DMS153 treated with DMSO at 0.1 percent for 48 hours (cell line): ENCODE measurements at regions not wholly inside any gene's neighbourhood (a gene's known extent, or its start where the extent isn't known, plus 50 kb on each side); places are given as distances from the start of the nearest gene placed in this dataset.

Experiments
- DNase-seq: peaks from one replicate; lab custom pipeline; 2025; ENCODE audit not compliant: unreplicated experiment; lab: John Stamatoyannopoulos, UW

DNA sequence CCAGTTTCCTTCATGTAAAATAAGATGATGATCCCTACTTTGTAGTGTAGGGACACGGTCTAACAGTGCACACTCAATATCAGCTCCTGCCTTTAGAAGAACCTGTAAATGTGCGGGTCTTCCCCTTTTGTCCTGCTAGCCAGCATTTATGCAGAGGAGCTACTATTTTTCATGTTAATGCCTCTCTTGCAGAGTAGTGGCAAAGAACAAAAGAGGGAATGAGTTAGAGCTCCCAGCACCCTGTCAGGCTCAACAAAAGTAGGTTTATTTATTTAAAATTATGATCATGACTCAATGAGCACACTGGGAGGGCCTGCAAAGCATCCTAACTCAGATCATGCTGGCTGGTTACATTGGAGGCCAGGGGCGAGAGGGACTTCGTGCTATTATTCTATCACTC lies 414.5 kb upstream of the COBL start:
- no peak for DNase-seq

DNA sequence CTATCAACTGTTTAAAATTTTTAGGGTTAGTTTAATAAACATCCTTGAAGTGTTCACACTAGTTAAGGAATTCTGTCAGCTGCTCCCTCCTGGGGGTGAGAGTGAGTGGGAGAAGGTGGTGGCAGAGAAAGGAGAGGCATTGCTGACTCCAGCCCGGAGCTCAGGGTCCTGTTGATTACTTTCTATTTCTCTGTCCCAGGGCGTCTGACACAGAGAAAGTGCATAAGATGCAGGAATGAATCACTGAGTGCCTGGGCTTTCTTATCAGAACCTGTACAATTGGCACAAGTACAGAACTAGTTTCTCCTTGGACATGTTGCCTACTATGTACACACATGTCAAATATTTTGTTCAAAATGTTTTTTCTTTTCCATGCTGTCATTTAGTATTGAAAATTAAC lies 410.8 kb upstream of the COBL start:
- DNase-seq: no peak

DNA sequence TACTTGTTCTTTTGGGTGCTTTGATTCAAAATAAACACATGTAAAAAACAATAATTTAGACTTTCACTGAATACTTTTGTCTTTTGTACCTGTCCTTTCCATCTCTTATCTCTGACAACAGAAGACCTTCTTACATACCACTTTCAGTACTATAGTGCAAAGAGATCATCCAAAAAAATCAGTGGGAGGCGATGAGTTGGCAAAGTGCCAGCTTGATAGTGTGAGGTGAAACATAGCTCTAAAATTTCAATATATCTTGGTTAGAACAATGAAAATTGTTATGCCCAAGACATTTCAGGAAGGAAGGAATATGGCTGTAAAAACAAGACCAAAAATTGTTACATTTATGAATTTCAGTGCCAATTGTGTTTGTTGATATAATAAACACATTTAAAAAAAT lies 390.2 kb upstream of the COBL start:
- DNase-seq: no peak

DNA sequence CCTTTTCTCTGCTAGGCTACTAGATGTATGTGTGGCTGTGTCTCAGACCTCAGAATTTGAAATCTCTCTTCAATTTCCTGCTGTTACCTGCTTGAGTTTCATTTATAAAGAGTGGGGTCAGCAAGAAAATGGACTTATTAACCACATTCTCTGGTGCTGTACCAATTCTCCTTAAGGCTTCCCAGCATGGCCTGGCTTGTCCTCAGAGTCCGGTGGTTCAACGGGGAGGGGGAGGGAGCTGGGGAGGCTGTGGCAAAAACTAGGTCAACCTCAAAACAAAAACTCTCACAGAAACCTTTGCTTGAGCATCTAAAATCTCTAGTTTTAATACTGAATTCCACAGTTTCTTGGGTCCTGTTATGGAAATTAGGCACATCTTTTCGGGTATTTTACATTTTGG lies 389.1 kb upstream of the COBL start:
- DNase-seq: no peak

DNA sequence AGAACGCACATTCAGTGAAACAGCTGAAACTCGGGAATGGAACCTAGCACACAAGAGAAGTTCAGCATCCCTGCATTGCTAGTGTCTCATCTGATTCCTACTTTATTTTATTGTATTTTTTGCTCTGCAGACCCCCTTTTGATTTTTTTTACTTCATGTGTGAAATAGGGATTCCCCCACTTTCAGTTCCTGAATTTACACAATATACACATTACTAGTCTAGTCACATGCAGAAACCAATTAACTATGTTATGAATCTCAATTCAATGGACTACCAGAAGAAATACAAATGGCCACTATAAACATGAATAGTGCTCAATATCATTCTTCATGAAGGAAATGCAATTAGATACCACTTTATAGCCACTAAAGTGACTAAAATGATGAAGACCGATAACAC lies 386.1 kb upstream of the COBL start:
- DNase-seq: no peak

DNA sequence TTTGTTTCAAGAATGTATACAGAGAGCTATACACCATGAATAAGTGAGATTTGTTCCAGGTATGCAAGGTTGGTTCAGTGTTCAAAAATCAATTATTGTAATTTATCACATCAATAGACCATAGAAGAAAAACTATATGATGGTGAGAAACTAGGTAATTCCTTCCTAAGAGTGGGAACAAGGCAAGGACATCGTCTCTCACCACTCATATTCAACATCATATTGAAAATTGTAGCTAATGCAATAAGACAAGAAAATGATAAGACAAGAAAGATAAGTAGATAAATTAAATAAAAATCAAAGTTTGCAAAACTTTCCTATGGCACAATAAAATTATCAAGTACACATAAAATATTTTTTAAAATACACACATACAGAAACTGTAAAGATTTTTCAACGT lies 385.3 kb upstream of the COBL start:
- DNase-seq: no peak

DNA sequence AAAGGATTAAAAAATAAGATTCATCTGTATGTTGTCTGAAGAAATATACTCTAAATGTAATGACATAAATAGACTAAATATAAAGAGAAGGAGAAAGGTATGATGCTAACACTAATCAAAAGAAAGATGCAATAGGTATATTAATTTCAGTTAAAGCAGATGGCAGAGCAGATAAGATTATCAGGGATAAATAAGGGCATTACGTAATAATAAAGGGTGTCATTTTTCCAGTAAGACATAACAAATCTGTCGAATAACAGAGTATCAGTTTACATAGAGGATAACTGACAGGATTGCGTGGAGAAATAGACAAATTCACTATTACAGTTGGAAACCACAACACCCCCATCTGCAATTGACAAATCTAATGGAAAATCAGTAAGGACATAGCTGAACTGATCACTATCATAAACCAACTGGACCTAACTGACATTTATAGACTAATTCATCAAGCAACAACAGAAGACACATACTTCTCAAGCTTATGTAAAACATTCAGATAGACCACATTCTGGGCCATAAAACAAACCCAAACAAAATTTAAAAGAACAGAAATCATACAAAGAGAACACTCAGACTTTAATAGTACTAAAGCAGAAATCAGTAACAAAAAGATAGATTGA lies 384.1 kb upstream of the COBL start:
- DNase-seq: no peak

DNA sequence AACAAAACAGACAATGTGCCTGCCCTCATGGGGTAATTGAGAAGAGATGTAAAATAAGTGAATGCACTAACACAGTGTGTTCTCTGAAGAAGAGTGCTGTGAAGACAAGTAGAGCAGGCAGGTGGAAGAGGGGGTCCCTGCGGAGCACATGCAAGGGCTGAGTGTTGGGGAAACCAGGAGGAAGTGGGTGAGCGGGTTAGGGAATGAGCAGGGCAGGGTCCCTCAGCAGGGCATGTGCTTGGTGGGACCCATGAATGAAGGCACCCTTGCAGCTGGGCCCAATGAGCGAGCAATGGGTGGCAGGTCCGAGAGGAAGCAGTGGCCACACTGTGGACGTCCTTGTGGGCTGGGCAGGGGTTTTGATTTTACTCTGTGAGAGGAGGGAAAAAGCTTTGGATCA lies 376.6 kb upstream of the COBL start:
- no peak for DNase-seq

DNA sequence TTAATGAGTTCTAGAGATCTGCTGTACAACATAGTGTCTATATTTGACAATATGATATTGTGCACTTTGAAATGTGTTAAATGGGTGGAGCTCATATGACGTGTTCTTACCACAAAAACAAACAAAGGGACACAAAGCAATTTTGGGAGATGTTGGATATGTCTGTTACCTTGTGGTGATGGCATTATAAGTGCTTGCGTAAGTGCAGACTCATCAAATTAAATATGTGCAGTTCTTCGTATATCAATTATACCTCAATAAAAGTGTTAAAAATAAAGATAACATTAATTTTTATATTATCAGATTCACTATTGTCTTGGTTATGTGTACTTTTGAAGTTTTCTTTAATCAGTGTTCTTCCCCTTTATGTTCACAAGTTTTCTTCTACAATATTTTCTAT lies 372.9 kb upstream of the COBL start:
- DNase-seq: no peak

DNA sequence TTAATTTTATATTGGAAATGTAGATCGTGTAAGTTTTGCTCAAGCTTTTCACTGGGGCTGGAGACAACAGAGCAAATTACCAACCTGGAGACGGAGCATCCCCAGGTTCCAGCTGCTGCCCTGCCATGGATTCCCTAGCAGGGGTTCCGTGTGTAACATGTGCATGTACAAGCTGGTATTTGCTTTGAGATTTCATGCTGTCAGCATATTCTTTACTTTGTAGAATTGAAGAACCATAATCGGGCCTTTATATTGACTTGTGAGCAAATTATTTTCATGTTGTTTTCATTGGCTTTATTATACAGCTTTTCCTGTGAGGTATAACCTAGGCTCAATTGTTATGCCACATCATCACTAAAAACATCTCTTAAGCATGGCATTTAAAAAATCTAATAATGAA lies 369.2 kb upstream of the COBL start:
- no peak for DNase-seq

DNA sequence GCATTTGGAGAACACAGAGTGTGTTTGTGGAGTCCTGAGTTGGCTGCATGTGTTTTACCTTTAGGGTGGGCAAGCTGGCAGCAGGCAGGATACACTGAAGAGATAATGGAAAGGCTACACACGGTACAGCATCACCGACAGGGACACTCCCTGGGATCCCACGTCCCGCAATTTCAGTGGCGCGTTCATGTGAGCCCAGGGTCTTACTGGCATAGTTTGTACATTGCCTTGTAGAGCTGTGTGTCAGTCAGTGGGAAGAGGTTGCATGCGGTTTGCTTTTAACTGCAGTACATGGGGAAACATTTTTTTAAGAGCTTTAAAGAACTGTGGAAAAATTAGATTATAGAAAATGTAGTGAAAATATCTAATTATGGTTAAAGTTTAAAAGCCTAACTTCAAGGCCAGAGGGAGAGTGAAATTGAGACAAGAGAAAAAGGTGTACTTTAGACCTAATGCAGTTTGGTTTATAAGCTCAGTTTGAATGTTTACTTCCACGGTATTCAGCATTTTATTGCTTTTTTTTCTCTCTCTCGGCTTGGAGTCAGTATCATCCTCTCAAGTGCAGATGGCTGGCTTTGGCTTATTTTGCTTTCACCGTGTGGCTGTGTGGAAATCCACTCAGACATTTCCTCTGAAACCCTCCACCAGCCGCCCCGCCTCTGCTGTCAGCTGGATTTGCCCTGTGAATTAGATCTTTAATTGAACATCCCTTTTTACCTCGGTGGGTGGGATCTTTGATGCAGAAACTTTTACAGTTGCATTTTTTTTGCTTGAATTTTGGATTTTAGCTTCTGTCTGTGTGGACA lies 364.2 kb upstream of the COBL start:
- DNase-seq: no peak

DNA sequence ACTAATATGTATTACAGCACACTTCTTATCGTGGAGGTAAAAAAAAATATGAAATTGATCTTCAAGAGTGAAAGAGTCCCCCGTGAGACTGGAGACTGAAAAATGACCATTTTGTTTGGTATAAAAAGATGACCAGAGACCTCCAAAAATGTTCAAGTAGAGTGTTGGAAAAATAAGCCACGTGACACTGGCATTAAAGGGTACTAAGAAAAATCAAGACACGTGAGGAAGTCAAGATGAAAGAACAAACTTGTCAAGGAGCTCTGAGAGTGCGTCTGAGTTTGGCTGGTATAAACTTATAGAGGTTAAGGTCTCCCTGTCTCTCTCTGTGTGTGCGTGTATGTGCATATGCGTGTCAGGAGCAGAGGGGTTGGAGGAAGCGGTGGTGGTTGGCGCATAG lies 362.7 kb upstream of the COBL start:
- DNase-seq: no peak

DNA sequence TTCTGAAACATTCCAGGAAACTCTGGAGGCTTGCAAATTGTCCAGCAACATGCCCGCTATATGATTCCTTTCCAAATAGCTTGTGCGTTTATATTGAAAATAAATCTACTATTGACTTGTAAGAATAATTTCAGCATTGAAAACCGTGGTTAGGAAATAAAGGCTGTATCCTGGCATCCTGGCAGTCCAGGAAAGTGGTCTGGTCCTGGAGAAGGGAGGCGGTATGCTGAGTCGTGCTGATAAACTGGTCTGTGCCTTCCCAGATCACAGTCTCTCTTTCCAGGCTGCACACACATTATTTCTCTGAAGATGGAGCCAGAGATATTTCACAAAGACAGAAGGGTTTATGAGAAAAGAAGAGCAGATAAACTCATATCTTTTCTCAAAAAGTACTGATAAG lies 350.1 kb upstream of the COBL start:
- no peak for DNase-seq

DNA sequence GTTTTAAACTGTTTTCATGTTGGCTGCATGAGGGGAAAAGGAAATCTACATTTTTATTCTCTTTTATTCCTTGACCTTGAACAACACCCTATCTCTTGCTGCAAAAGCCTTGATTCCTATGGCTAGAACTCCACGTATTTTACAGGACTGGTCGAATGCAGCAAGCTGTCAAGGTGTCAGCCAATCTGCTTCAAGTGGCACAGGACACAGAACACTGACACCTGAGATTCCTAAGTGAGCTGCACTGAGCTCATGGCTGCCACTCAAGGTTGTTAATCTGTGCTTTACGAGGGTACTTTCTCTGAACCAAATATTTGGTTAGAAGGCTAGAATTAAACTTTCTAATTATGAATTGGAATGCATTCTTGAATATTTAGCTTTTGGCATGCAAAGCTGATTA lies 349.7 kb upstream of the COBL start:
- DNase-seq: no peak

DNA sequence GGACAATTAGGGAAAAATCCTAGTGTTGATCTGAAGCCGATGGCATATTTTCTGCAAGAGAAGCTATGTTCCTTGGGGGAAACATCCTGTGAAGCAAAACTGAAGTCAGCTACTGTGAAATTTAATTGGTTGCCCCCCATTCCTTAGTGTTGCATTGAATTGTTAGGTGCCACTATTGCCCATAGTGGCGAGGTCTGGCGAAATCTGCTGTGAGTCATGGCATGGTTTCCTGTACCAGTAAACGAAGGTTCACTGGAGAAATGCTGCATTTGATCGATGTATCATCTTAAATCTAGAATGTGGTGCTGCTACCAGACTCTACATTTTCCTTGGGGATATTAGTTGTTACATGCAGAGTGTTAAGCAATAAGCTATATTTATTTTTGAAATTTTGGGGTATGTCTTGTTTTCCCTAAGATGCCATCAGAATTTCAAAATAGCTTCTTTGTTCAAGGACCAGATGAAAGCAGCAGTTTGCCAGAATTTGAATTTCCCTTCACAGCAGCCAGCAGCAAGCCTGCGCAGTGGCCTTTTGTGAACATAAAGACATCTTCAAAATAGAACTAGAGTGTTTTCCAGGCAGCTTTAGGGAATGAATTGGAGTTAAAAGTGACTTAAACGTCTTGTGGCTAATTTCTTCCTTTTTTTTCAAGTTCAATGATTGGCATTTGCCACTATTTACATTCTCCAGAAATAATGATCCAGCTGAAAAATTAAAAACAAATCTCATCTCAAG lies 348.6 kb upstream of the COBL start:
- DNase-seq: no peak

DNA sequence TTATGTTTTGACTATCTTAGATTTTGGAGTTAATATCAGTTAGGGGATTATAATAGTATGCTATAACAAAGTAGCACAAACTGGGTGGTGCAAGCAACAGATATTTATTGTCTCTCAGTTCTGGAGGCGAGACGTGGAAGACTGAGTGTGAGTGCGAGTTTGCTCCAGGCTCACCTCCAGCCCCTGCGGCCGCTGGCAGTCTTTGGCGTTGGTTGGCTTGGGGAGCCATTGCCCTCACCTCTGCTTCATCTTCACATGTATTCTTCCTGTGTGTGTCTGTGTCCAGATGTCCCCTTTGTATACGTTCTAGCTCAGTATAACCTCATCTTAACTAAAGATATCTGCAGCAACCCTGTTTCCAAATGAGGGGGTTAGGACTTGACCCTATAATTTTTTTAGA lies 343.9 kb upstream of the COBL start:
- DNase-seq: no peak

DNA sequence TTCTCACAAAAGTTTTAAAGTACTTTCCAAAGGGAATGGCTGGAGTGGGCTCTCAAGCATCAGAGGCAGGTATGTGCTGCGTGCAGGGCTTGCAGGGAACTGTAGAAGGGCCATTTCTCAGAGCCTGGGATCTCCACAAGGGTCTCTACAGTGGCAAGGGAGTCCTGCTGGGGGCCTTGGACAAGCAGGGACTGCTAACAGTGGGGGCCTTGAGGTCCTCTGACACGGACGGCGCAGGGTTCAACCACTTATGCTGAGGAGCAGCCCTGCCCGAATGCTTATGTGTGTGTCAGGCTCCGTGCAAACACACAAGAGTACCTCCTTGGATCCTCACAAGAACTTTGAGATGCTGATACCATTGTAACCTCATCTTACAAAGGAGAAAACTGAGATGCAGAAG lies 342.1 kb upstream of the COBL start:
- no peak for DNase-seq

DNA sequence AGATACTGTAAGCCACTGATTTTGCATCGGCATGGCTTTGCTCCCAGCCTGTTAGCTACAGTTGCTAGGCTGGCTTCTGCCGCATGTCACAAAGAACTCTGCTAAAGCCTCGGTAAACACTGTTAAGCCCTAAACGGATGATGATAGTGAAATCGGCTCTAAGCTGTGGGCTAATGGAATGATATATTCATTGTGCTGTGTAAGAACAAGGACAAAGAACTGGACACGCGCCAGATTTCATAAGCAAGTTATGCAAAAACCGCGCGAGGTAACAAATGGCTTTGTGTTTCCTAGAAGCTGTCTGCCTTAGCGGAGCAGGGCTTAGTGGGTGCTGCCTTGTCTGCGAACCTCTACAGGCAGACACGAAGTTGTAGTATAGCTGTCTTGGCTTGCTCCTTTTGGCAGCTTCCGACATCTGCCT lies 331.3 kb upstream of the COBL start:
- peak; percentile 47 for DNase-seq

DNA sequence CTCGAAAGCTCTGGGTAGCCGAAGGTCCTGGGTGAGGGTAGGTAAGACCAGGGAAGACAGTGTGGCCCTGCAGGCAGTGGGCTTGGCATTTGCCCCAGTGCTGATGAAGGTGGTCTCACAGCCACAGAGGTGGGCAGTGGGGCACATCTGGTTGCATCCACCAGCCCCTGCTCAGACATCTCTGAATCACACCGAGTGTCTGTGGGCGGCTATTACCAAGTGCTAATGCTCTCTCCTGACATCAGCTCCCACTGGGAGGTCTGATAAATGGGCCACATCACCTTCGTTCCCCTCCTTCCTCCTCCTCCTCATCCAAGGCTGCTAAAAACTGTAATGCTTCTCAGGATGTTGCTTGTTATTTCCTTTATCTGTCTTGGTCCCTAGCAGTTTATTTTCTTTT lies 330.9 kb upstream of the COBL start:
- no peak for DNase-seq

DNA sequence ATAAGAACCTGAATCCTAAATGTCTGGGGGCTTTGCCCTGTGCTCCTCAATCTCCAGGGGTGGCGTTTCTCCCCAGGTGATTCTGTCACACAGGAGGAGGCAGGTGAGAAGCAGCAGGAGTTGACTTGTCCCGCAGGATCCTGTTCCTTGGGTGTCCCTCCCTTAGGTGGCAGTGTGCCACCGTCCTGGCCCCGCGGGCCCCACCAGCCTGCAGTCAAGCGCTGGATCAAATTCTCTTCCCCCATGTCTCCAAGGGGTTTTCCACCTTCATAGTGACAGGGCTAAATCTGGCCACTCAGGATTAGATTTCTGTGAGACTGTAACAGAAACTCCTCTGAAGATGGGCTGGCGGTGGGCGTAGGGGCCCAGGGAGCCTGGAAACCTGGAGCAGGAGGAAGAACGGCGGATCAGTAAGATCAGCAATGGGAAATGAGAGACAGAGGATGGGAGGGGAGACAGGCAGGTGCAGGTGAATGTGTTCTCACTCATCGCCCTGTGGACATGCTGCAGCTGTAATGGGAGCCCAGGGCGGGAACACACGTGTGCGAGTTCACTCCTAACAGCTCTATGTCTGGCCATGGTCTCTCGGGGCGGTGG lies 329.2 kb upstream of the COBL start:
- DNase-seq: no peak

DNA sequence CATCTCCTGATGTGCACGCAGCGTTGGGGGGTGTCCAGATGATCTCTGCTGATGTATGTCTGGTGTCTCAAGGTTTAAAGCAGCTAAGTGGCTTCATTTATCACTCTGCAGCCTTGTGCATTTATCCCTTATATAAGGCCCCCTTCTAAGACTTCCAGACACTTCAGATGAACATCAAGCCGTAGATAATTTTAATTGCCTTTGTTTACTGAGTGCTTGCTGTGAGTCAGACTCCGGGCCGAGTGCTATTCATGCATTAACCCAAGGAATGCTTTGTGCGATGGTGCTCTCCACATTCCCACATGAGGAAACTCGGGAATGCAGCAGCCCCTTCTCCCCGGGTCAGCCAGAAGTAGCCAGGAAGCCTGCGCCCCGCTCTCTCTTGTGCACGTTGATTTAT lies 328.6 kb upstream of the COBL start:
- DNase-seq: no peak

DNA sequence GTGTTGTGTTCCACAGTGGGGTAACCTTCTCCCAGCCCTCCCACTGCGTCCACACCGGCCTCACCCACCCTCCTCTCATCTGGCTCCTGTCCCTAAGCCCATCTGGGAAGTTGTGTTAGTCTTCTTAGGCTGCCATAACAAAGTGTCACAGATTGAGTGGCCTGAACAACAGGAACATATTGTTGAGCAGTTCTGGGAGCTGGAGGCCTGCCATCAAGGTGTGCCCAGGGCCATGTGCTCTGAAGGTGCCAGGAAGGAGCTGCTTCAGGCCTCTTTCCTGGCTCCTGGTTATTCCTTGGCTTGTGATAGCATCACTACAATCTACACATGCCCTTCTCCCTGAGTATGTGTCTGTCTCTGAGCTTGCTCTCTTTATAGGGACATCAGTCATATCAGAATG lies 327.6 kb upstream of the COBL start:
- DNase-seq: no peak
